Tibial nerve (tissue), 4 donors: ENCODE measurements at regions not wholly inside any gene's neighbourhood (a gene's known extent, or its start where the extent isn't known, plus 50 kb on each side); places are given as distances from the start of the nearest gene placed in this dataset.

ENCODE experiments used
- DNase-seq, 2 donors: peaks; one replicate each; pipeline ENCODE4 v3.0.0-alpha.2; 2019; ENCODE audit warnings: low spot score in 2 of 2
- H3K27ac ChIP-seq, 4 donors: fragments of 200-600 bp; sonication (generic) in 3 of 4; one replicate each; pipeline ENCODE4 v1.5.1; 2017 to 2019; ENCODE audit warnings: mild to moderate bottlenecking in 1 of 4
- H3K27me3 ChIP-seq, 2 donors: fragments of 200-600 bp; sonication (generic) in 1 of 2; one replicate each; pipeline versions ENCODE4 v1.5.1 to v1.6.0; 2017 to 2019
- H3K36me3 ChIP-seq, 3 donors: fragments of 200-600 bp; sonication (generic); one replicate each; pipeline ENCODE4 v1.5.1; 2018 to 2019
- H3K4me1 ChIP-seq, 4 donors: fragments of 200-600 bp; sonication (generic) in 3 of 4; one replicate each; pipeline ENCODE4 v1.5.1; 2017 to 2019
- H3K4me3 ChIP-seq, 4 donors: fragments of 200-600 bp; sonication (generic) in 3 of 4; one replicate each; pipeline ENCODE4 v1.5.1; 2017 to 2019; ENCODE audit warnings: mild to moderate bottlenecking in 1 of 4, moderate library complexity in 1 of 4
- H3K9me3 ChIP-seq, 4 donors: fragments of 200-600 bp; sonication (generic) in 3 of 4; one replicate each; pipeline ENCODE4 v1.5.1; 2017 to 2019
- CTCF ChIP-seq, 5 experiments: fragments of 200-600 bp in 3 of 5; fragments of 450-650 bp in 2 of 5; sonication (generic) in 3 of 5; IDR thresholded peaks; one replicate each; pipeline ENCODE4 v1.5.1; 2016 to 2019; ENCODE audit warnings: antibody characterized with exemption in 5 of 5, mild to moderate bottlenecking in 3 of 5, moderate library complexity in 2 of 5
- EP300 ChIP-seq, 2 donors: sonication (generic); formaldehyde crosslinking; IDR thresholded peaks; one replicate each; pipeline ENCODE4 v1.6.1; 2017; ENCODE audit warnings: antibody characterized with exemption in 2 of 2, mild to moderate bottlenecking in 1 of 2
- POLR2A ChIP-seq, 2 donors: fragments of 450-650 bp; IDR thresholded peaks; one replicate each; pipeline ENCODE4 v1.6.1; 2017; ENCODE audit warnings: antibody characterized with exemption in 2 of 2, mild to moderate bottlenecking in 2 of 2, moderate library complexity in 2 of 2
- WGBS, 2 donors: methylation state at CpG; one replicate each; pipeline ENCODE4 v1.1.5; 2018; 5-methylcytosine and 5-hydroxymethylcytosine counted together

GRCh38 chr7:123279949-123280348, 80.2 kb upstream of the SLC13A1 start:
- no peaks in the 10 kb centered on the region for H3K27me3 ChIP-seq
- H3K9me3 ChIP-seq, result no peaks in the 10 kb centered on the region
- no peak overlapping the region for H3K4me3 ChIP-seq
- H3K36me3 ChIP-seq, result no peaks in the 10 kb centered on the region
- no peak for DNase-seq
- TF ChIP-seq EP300 (IDR thresholded peaks at IDR 0.05), result no peak
- no peak for TF ChIP-seq POLR2A (IDR thresholded peaks at IDR 0.05)
- no peak for TF ChIP-seq CTCF (IDR thresholded peaks at IDR 0.05)
- H3K27ac ChIP-seq, result no peak overlapping the region
- no peaks in the 10 kb centered on the region for H3K4me1 ChIP-seq

GRCh38 chr7:123275036-123275753, 75.4 kb upstream of the SLC13A1 start:
- Histone ChIP-seq H3K4me1 (no peaks in the 10 kb centered on the region), H3K36me3 (no peaks in the 10 kb centered on the region), H3K9me3 (no peaks in the 10 kb centered on the region), H3K27ac (no peak overlapping the region), H3K4me3 (no peak overlapping the region), H3K27me3 (no peaks in the 10 kb centered on the region)
- no peak for DNase-seq
- WGBS, 2 donors, result 92 to 95% methylated on average over 2 of the region's 2 CpGs
- TF ChIP-seq EP300 (IDR thresholded peaks at IDR 0.05) (no peak), POLR2A (IDR thresholded peaks at IDR 0.05) (no peak), CTCF (IDR thresholded peaks at IDR 0.05) (no peak)

- WGBS, 2 donors, result 93% methylated on average over 4 of the region's 4 CpGs
- no peaks in the 10 kb centered on the region for H3K27me3 ChIP-seq
- H3K27ac ChIP-seq, result no peak overlapping the region
- no peaks in the 10 kb centered on the region for H3K36me3 ChIP-seq
- H3K9me3 ChIP-seq, result no peaks in the 10 kb centered on the region
- H3K4me1 ChIP-seq, result no peaks in the 10 kb centered on the region
- H3K4me3 ChIP-seq, result no peak overlapping the region
- DNase-seq, result no peak
- TF ChIP-seq CTCF (IDR thresholded peaks at IDR 0.05) (no peak), EP300 (IDR thresholded peaks at IDR 0.05) (no peak), POLR2A (IDR thresholded peaks at IDR 0.05) (no peak)
These were observed 73.4 kb upstream of the SLC13A1 start for GRCh38 chr7:123273185-123273584.

- Histone ChIP-seq H3K4me1 (no peaks in the 10 kb centered on the region), H3K36me3 (no peaks in the 10 kb centered on the region), H3K9me3 (no peaks in the 10 kb centered on the region), H3K27me3 (no peaks in the 10 kb centered on the region), H3K4me3 (no peak overlapping the region), H3K27ac (no peak overlapping the region)
- 94 to 98% methylated on average over 2 of the region's 2 CpGs for WGBS, 2 donors
- DNase-seq, result no peak
- TF ChIP-seq EP300 (IDR thresholded peaks at IDR 0.05) (no peak), POLR2A (IDR thresholded peaks at IDR 0.05) (no peak), CTCF (IDR thresholded peaks at IDR 0.05) (no peak)
These were observed 72.1 kb upstream of the SLC13A1 start for GRCh38 chr7:123271856-123272255.

GRCh38 chr7:123271231-123271630, 71.5 kb upstream of the SLC13A1 start:
- no peaks in the 10 kb centered on the region for H3K9me3 ChIP-seq
- no peaks in the 10 kb centered on the region for H3K27me3 ChIP-seq
- no peaks in the 10 kb centered on the region for H3K36me3 ChIP-seq
- H3K4me3 ChIP-seq, result no peak overlapping the region
- H3K4me1 ChIP-seq, result no peaks in the 10 kb centered on the region
- WGBS, 2 donors, result 60 to 63% methylated on average over 3 of the region's 3 CpGs
- H3K27ac ChIP-seq, result no peak overlapping the region
- no peak for DNase-seq
- TF ChIP-seq CTCF (IDR thresholded peaks at IDR 0.05), result no peak
- TF ChIP-seq EP300 (IDR thresholded peaks at IDR 0.05), result no peak
- no peak for TF ChIP-seq POLR2A (IDR thresholded peaks at IDR 0.05)
